HFF-Myc (cell line): ENCODE measurements at regions not wholly inside any gene's neighbourhood (a gene's known extent, or its start where the extent isn't known, plus 50 kb on each side); places are given as distances from the start of the nearest gene placed in this dataset.

Experiments used
- DNase-seq: peaks from one replicate; pipeline ENCODE4 v3.0.0-alpha.2; 2011; ENCODE audit warnings: low read depth; ENCODE audit errors: extremely low read depth
- H3K4me3 ChIP-seq: replicated peaks from 2 replicates; pipeline ENCODE4 v1.5.1; 2011; ENCODE audit warnings: low read depth, mild to moderate bottlenecking, control low read depth, low read length
- TF ChIP-seq, protein P1 (sequence below): IDR thresholded peaks from 2 replicates; pipeline ENCODE4 v1.5.1; 2012; ENCODE audit warnings: mild to moderate bottlenecking, low read depth, low read length, control low read depth; ENCODE audit errors: missing control alignments

DNA sequence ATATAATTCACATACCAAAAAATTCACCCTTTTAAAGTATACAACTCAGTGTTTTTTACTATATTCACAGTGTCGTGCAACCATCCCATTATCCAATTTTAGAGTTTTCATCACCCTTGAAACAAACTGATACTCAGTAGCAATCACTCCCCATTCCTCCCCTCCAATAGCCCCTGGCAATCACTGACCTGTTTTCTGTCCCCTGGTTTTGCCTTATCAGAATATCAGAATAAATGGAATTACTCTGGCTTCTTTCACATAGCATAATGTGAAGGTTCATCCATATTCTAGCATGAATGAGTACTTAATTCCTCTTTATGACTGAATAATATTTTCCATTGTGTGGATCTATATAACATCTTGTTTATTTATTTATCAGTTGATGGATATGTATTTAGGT is 153.2 kb downstream of the AASDH start:
- TF ChIP-seq, protein P1, sequence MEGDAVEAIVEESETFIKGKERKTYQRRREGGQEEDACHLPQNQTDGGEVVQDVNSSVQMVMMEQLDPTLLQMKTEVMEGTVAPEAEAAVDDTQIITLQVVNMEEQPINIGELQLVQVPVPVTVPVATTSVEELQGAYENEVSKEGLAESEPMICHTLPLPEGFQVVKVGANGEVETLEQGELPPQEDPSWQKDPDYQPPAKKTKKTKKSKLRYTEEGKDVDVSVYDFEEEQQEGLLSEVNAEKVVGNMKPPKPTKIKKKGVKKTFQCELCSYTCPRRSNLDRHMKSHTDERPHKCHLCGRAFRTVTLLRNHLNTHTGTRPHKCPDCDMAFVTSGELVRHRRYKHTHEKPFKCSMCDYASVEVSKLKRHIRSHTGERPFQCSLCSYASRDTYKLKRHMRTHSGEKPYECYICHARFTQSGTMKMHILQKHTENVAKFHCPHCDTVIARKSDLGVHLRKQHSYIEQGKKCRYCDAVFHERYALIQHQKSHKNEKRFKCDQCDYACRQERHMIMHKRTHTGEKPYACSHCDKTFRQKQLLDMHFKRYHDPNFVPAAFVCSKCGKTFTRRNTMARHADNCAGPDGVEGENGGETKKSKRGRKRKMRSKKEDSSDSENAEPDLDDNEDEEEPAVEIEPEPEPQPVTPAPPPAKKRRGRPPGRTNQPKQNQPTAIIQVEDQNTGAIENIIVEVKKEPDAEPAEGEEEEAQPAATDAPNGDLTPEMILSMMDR, result no peak
- no peak for DNase-seq
- H3K4me3 ChIP-seq, result no peak overlapping the region

DNA sequence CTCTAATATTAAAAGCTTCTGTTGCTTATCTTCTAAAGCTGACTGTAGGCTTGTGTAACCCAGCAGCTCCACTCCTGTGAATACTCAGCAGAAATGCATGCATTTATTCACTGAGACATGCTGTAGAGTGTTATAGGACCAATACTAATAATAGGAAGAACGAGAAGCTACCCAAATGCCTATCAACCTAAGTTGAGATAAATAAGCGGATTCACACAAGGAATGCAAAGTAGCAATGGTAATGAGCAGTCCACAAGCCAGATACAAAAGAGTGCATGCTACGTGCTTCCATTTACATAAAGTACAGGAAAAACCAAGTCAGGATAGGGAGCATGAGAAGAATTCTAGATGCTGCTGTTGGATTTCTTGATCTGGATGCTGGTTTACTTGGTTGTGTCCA is 155.9 kb downstream of the AASDH start:
- no peak overlapping the region for H3K4me3 ChIP-seq
- DNase-seq, result no peak
- TF ChIP-seq, protein P1, result no peak

DNA sequence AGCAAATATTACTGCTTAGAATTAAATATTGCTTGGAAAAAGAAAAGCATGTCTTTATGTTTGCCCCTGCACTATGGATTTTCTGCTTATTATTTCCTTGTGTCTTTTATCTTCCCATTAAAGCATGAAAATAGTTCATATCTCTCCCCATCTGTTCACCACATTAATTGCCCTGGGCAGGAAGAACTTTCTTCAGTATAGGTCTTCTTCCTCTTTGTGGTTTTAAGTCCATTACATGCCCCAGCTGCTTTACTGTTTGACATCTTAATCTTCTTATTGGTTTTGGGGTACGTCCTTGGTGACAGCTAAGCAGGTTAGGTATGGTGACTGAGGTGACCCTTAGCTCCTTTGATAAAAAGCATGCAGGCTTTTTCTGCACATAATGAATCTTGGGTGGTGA is 157.3 kb downstream of the AASDH start:
- H3K4me3 ChIP-seq, result no peak overlapping the region
- DNase-seq, result no peak
- TF ChIP-seq, protein P1, result no peak

DNA sequence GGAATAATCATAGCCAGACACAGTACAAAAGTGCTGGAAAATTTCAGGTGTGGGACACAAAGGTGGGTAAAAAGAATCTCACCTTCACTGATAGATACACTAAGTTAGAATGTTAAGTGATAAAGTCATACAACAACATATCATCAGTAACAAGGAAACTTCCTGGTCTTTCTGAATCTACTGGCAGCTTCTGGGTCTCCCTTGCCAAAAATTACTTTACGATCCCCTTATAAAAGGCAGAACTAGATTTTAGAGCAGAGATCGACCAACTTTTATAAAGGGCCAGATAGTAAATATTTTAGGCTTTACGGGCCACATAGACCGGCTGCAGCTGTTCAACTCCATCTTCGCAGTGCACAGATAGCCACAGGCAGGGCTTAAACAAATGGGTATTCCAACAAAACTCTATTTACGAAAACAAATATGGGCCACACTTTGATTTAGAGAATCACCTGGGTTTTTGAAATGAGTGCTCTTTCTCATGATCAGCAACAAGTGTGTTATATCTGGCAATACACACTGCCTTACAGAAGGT is 159.9 kb downstream of the AASDH start:
- TF ChIP-seq, protein P1, result no peak
- H3K4me3 ChIP-seq, result no peak overlapping the region
- DNase-seq, result no peak

DNA sequence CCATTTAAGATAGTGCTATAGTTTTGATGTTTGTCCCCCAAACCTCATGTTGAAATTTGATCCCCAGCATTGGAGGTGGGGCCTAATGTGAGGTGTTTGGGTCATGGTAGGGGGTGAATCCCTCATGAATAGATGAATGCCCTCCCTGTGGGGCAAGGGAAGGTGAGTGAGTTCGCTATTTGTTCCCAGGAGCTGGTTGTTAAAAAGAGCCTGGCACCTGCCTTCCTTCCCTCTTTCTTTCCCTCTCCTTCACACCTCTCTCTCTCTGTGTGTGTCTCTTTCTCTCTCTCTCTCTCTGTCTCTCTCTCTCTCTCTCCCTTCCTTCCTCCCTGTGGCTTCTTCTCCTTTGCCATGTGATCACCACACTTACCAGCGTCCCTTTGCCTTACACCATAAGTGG is 160.7 kb downstream of the AASDH start:
- no peak overlapping the region for H3K4me3 ChIP-seq
- TF ChIP-seq, protein P1, result no peak
- no peak for DNase-seq

DNA sequence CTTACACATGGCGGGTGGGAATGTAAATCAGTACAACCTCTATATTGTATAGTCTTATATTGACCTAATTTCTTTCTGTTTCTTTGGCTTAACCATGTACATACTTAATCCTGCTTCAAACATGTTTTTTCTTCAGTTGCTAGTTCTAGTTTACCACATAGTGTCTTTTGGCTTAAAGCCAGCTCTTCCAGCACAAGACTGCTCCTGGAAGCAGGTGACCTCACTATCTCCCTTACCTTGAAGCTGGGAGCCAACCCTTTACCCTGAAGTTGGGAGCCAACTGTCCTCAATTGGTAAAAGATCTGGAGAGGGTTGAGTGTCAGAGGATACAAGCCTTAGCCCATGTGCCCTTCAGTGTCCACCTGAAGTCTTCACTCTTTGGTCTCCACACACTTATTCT is 162.7 kb downstream of the AASDH start:
- DNase-seq, result no peak
- TF ChIP-seq, protein P1, result no peak
- no peak overlapping the region for H3K4me3 ChIP-seq

DNA sequence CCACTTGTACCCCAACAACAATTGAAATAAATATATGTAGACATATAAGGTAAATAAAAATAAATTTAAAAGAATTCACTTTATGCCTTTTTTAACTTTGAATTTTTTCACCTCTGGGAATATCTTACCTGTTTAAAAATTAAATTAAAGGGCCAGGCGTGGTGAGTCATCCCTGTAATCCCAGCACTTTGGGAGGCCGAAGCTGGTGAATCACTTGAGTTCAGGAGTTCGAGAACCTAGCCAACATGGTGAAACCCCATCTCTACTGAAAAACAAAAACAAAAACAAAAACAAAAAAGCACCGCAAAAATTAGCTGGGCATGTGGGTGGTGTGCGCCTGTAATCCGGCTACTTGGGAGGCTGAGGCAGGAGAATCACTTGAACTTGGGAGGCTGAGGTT is 164.8 kb downstream of the AASDH start:
- H3K4me3 ChIP-seq, result no peak overlapping the region
- TF ChIP-seq, protein P1, result no peak
- DNase-seq, result no peak
